NCI-H526 treated with DMSO at 0.1 percent for 48 hours (cell line): ENCODE measurements at regions not wholly inside any gene's neighbourhood (a gene's known extent, or its start where the extent isn't known, plus 50 kb on each side); places are given as distances from the start of the nearest gene placed in this dataset.

Experiments
- DNase-seq: peaks from one replicate; lab custom pipeline; 2025; lab: John Stamatoyannopoulos, UW

DNA sequence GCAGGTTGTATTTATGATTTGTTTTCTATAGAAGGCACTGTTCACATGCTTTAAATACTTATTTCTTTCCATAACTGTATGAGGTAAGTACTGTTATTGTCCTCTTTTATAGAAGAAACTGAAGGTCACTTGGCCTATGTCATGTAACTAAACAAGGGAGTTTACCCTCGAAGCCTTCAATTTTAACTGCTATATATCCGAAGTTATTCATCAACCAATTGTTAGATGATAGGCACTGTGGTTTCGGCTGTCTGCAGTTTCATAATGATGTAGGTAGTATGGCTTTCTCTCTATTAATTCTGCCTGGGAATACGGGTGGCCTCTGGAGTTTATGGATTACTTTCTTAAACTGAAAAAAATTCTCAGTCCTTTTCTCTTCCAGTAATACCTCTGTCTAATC is 413.3 kb upstream of the ADGRL2 start:
- no peak for DNase-seq

- DNase-seq = no peak
Observed at GRCh38 chr1:81382561-81382960, 418.2 kb upstream of the ADGRL2 start.

DNA sequence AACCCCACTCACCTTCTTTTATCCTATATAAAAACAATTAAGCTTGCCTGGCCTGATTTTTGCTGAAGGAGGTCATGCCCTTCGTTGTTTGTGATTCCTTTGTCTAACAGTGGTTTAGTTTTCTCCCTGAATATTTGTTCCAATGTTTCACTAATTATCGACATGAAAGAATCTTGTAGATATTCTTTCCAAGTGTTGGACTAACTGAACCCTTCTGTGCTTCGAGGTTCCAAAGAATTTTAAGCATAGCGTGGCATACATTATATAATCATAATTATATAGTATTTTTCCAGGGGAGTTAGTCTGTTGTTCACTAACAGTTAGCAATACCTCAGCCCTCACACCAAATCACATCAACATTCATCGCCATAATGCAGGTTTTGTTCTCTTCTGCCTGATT is 418.9 kb upstream of the ADGRL2 start:
- DNase-seq = no peak

- DNase-seq = no peak
Observed at GRCh38 chr1:81380436-81380835, 420.3 kb upstream of the ADGRL2 start.

GRCh38 chr1:81379430-81379829 is 421.3 kb upstream of the ADGRL2 start:
- DNase-seq = no peak

DNA sequence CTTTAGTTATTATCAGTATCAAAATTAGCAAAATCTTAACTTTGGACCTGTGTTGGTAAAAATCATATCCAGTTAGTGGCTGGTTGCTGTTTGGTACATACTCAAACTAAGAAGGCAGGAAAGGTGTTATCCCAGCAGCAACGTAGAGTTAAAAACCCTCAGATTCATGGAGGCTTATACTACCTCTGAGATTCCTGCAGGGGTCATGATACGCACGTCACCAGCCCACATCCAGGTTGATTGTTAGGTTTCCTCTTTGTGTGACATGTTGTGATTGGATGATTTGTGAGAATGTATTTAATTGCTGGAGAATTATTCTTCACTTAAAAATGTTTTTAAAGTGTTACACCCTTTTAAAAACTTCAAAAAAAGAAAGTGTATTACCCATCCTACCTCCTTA is 423.3 kb upstream of the ADGRL2 start:
- DNase-seq = no peak

DNA sequence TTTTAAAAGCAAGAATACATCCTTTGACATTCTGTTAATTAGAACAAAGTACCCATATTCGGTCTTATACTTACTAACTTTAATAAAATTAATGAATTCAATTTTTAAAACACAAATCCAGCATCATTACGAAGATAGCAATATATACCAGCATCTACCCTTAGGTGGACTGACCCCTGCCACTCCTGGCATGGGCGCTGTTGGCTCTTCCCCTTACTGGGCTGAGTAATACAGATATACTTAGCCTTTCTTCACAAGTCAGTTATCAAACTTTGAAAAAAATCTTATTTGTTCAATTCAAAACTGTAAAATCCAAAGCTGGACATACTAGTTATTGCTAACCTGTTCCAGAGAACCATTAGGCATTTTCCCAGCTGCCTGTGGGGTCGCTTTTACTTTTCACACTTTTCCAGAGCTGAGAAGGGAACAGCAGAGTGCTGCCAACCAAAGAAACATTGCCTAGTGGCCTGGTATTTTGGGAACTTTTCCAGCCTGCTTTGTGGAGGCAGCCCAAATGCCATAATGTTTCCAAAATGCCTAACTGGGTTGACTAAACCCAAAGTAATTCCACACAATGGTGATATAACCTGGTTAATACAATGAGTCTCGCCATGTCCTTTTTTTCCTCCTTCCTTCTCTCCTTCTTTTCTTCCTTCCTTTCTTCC is 424.7 kb upstream of the ADGRL2 start:
- DNase-seq = no peak

- DNase-seq = no peak
Observed at GRCh38 chr1:81374481-81374880, 426.3 kb upstream of the ADGRL2 start.

GRCh38 chr1:81371864-81372263 is 428.9 kb upstream of the ADGRL2 start:
- DNase-seq = no peak

DNA sequence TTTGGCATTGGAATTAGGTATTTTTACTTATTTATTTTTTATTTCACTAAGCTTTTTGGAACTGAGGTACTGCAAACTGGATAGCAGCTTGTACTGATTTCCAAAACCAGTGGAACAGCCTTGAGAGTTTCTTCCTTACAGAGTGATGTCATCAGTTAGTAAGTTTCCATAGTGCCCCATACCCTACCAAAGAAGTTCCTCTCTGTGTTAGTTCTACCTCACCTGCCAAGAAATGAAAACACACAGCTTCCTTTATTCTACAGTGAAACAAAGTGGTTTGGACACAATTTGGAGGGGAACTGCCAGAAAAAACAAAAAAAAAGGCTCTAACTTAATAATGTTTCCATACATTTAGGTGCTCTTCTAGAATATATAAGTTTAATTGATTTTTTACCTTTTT is 430.9 kb upstream of the ADGRL2 start:
- no peak for DNase-seq

GRCh38 chr1:81366173-81366572 is 434.6 kb upstream of the ADGRL2 start:
- DNase-seq = no peak

DNA sequence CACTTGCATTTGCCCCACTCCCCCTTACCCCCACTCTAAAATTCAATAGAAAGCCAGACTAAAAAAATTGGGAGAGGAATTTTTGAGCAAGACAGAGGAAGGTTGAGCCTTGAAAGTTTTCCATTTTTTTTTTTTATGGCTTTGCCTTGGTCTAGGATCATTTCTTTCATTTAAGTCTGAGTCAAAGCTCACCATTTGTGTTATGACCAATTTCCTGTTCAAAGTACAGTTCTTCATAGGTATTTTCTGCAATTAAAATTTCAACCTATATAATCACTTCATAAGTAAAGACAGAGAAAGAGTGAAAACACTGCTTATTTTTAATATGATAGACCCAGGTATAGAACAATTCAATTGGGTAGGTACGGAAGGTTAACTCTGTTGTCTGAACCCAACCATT is 436.6 kb upstream of the ADGRL2 start:
- DNase-seq = no peak

DNA sequence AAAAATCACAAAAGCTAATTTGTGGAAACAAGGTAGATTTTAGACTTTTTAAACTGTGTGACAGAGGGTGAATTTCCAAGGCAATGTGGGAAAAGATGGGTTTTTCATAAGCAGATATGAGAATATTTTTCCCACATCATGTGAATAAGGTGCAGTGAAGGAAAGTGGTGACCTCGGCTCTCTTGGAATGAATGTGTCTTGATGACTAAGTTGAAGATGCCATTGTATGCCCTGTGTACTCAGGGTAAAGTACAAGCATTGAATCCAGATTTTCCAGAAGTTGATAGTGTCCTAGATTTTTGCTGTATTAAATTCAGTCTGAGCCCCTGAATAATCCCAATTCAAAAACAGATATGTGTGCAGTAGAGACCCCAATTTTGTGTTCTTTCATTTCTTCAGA is 442.6 kb upstream of the ADGRL2 start:
- no peak for DNase-seq

GRCh38 chr1:81351864-81352263 is 448.9 kb upstream of the ADGRL2 start:
- DNase-seq = no peak

DNA sequence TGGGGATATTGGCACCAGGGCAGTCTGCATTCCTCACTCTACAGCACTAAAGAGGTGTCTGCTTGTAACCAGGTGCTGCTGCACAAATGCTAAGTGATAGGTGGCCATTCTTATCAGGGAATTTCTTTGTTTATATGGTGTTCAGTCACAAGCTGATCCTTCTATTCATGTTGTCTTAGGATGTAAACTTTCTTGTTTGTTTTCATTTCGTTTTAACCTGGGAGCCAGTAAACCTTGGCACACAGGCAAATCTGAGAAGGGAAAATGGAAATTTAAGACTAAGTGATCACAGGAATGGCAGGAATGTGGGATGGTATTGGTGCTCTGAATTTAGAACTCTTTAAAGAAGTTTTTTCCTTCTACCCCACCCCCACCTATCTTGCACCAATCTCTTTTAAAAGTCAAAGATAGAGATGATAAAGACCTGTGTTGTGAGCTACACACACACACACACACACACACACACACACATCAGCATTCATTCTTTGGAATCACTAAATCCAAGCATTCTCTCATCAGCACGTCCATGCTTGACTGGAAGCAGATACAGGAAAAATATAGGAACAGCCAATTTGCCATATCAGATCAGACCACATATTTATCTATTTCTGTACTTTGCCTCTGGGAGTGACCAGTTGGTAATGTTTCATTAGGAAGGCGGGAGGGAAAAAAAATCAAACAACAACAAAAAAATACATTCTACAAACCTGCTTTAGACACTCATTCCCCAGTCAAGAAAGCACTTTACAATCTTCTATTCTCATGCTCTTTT is 451.4 kb upstream of the ADGRL2 start:
- no peak for DNase-seq

- no peak for DNase-seq
Observed at GRCh38 chr1:81345110-81345509, 455.6 kb upstream of the ADGRL2 start.

GRCh38 chr1:81340239-81340638 is 460.5 kb upstream of the ADGRL2 start:
- DNase-seq = no peak

- DNase-seq = no peak
Observed at GRCh38 chr1:81337226-81337625, 463.5 kb upstream of the ADGRL2 start.

DNA sequence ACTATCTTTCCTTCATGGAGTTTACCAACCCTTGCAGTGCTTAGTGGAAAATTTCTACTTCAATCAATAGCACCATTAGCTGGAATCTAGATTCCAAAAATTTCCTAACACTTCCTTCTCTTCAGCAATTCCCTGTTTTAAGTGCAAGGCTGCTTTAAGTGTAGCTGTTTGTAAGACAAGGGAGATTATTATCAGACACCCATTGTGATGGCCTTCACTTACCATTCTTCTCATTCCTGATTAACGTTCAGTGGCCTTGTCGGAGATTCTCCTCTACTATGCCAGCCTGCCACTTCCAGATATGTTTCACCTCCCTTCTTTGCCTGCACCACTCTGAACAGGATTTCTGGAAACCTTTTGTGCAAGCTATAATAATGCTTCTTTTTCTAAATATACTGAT is 464.9 kb upstream of the ADGRL2 start:
- no peak for DNase-seq

- no peak for DNase-seq
Observed at GRCh38 chr1:81330521-81330920, 470.2 kb upstream of the ADGRL2 start.

- DNase-seq = no peak
Observed at GRCh38 chr1:81330111-81330510, 470.6 kb upstream of the ADGRL2 start.

DNA sequence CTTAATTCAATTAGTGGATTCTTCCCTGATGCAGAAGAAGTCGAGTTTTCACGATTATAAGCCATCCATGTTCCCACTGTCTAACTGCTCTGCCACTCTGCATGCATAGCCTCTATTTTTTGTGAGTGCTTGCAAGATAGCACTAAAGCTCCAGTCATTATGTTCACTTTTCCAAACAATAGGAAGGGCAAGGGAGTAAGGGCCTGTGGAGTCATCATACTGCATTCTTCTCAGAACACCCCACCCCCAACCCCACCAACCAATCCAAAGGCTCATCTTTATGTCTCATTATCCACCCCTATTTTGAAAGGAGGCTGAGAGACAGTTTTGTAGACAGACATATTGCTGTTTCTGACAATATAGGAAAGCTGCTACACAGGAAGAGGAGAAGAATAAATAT is 471.7 kb upstream of the ADGRL2 start:
- no peak for DNase-seq

DNA sequence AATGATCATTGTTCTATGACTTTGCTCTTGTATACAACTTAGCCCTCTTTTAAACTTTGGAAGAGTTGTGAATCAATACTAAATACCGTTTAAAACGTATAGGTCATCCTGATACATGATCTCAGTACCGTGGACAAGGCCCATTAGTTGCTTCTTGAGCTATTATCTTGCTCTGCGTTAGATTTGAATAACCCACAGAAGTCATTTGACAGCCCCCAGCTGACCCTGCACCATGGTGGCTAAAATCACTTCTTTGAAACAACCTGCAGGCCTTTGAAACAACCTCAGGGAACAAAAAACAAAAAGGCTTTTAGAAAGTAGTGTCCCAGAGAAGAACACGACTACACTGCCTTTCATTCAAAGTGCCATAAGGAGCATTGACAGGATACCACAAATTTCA is 473.0 kb upstream of the ADGRL2 start:
- no peak for DNase-seq
